Subcutaneous abdominal adipose tissue (tissue), 5 donors: ENCODE measurements at regions not wholly inside any gene's neighbourhood (a gene's known extent, or its start where the extent isn't known, plus 50 kb on each side); places are given as distances from the start of the nearest gene placed in this dataset.

Source experiments
- H3K27ac ChIP-seq: one replicate; pipeline ENCODE4 v1.7.0; 2013; ENCODE audit warnings: low read depth, mild to moderate bottlenecking, inconsistent platforms, low read length, moderate library complexity
- H3K27me3 ChIP-seq, 5 donors: one replicate each; pipeline ENCODE4 v1.7.0; 2013; ENCODE audit warnings: low read length in 5 of 5, inconsistent platforms in 1 of 5; ENCODE audit not compliant: control insufficient read depth in 5 of 5, insufficient read depth in 4 of 5
- H3K36me3 ChIP-seq, 5 donors: one replicate each; pipeline ENCODE4 v1.7.0; 2013; ENCODE audit warnings: low read length in 5 of 5; ENCODE audit not compliant: control insufficient read depth in 5 of 5, insufficient read depth in 5 of 5
- H3K4me1 ChIP-seq, 5 donors: one replicate each; pipeline ENCODE4 v1.7.0; 2013; ENCODE audit warnings: low read length in 5 of 5, mild to moderate bottlenecking in 3 of 5, moderate library complexity in 1 of 5; ENCODE audit not compliant: control insufficient read depth in 5 of 5, insufficient read depth in 5 of 5
- H3K4me3 ChIP-seq, 5 donors: one replicate each; pipeline ENCODE4 v1.7.0; 2013; ENCODE audit warnings: low read length in 5 of 5, low read depth in 1 of 5
- H3K9ac ChIP-seq, 5 donors: one replicate each; pipeline ENCODE4 v1.7.0; 2013; ENCODE audit warnings: low read length in 5 of 5, mild to moderate bottlenecking in 4 of 5, moderate library complexity in 3 of 5
- H3K9me3 ChIP-seq, 5 donors: one replicate each; pipeline ENCODE4 v1.7.0; 2013; ENCODE audit warnings: low read length in 5 of 5; ENCODE audit not compliant: control insufficient read depth in 5 of 5
- donor health status: healthy.
- donor health status: healthy.
- donor health status: healthy.
- donor health status: healthy.
- donor health status: healthy.

GRCh38 chr3:66812136-66812535 lies 186.0 kb upstream of the KBTBD8 start:
- H3K4me3 ChIP-seq = no peak overlapping the region
- no peaks in the 10 kb centered on the region for H3K27me3 ChIP-seq
- no peaks in the 10 kb centered on the region for H3K36me3 ChIP-seq
- no peak overlapping the region for H3K27ac ChIP-seq
- no peaks in the 10 kb centered on the region for H3K9me3 ChIP-seq
- H3K9ac ChIP-seq = no peak overlapping the region
- peaks cover 0 to 12% (median 4%) of the 10 kb centered on the region in 5 donors for H3K4me1 ChIP-seq

- H3K27ac ChIP-seq = no peak overlapping the region
- H3K9ac ChIP-seq = no peak overlapping the region
- H3K9me3 ChIP-seq = no peaks in the 10 kb centered on the region
- H3K27me3 ChIP-seq = no peaks in the 10 kb centered on the region
- no peaks in the 10 kb centered on the region for H3K36me3 ChIP-seq
- peaks cover 0 to 12% (median 4%) of the 10 kb centered on the region in 5 donors for H3K4me1 ChIP-seq
- no peak overlapping the region for H3K4me3 ChIP-seq
Measured at GRCh38 chr3:66812741-66813140, 185.4 kb upstream of the KBTBD8 start.

DNA sequence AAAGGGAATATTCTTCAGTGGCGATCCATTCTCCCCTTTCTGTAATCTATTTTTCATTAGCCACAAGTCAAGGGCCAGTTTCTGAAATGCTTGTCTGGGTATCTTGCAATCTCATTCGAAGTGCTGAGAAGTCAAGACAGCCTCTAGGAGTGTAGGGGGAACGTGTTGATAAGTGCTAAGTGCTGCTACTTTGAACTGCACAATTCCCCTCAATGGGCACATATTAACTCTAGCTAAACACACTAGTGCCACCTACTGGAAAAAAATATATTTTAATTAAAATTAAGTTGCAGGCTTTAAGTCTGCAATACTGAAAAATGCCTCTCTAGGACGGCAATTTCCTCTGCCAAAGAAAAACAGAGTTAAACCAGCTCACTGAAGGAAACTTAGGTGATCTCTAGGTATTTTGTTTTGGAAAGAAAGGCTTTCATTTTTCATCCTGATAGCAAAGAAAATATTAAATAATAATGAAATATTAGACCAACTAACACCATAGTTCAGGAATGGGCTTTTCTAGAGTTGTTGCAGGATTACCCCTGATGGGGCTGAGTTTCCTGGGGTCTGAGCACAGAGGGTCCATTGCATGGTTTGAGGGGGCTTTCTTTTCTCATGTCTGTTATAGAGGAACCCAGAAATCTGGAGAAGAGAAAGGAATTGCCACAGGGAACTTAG lies 181.9 kb upstream of the KBTBD8 start:
- Histone ChIP-seq H3K4me1 (peaks cover 0 to 18% (median 4%) of the 10 kb centered on the region in 5 donors), H3K9me3 (no peaks in the 10 kb centered on the region), H3K27me3 (no peaks in the 10 kb centered on the region), H3K9ac (no peak overlapping the region), H3K4me3 (no peak overlapping the region), H3K27ac (peak overlapping the region; percentile 69), H3K36me3 (no peaks in the 10 kb centered on the region)

DNA sequence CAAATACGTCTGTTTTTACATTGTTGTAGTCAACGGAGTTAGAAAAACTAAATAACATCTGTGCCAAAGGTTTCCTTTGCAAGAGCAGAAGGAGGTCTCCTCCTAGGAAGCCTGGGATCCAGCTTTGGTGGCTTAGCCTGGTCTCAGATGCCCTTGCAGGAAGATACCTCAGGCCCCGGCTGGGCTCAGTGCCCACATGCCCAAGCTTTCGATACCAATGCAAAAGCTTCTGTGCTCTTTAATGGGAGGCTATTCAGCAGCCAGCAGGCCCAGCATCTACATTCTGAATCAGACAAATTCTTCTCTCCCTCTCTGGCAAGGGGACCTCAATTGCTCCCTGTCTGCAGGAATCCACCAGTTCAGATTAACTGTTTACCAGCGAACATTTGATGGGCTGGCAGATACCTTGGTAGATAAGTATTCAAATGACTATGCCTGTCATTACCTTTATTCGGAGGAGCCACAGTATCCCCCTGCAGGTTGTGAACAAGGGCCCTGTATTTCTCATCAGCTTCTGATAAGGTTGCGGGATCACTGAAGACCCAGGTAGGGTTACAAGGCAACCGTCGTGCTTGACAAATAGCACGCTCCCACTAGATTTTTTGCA lies 180.1 kb upstream of the KBTBD8 start:
- Histone ChIP-seq H3K27me3 (no peaks in the 10 kb centered on the region), H3K27ac (no peak overlapping the region), H3K36me3 (no peaks in the 10 kb centered on the region), H3K4me1 (peaks cover 0 to 19% (median 0%) of the 10 kb centered on the region in 5 donors), H3K4me3 (no peak overlapping the region), H3K9me3 (no peaks in the 10 kb centered on the region), H3K9ac (no peak overlapping the region)

DNA sequence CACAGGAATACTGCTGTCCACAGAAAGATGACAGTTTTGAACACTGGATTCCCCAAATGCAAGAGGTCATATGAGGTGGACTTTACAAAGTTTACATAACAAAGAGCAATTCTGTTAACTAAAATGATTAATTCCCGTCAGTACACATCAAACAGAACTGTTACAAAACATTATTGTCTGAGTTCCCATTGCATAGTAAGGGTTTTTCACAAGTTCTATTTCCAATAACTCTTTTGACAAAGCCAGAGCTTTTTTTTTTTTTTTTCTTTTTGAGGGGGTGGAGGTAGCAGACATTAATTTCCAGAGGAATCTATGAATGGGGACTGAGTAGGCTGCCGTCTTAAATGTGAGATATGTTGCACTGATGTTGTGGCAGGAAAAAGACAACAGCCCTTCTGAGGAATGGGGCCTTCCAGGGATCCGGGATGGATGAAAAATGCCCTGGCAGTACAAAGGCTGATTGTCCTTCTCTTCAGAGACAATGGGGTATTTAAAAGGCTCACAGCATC lies 178.1 kb upstream of the KBTBD8 start:
- H3K36me3 ChIP-seq = no peaks in the 10 kb centered on the region
- no peak overlapping the region for H3K9ac ChIP-seq
- no peaks in the 10 kb centered on the region for H3K27me3 ChIP-seq
- no peaks in the 10 kb centered on the region for H3K9me3 ChIP-seq
- H3K4me1 ChIP-seq = peaks cover 0 to 14% (median 0%) of the 10 kb centered on the region in 5 donors
- no peak overlapping the region for H3K4me3 ChIP-seq
- peak overlapping the region; percentile 73 for H3K27ac ChIP-seq

- Histone ChIP-seq H3K9me3 (no peaks in the 10 kb centered on the region), H3K27ac (peak overlapping the region; percentile 73), H3K36me3 (no peaks in the 10 kb centered on the region), H3K27me3 (no peaks in the 10 kb centered on the region), H3K9ac (no peak overlapping the region), H3K4me3 (no peak overlapping the region), H3K4me1 (peaks cover 0 to 14% (median 0%) of the 10 kb centered on the region in 5 donors)
Measured at GRCh38 chr3:66822186-66823008, 175.7 kb upstream of the KBTBD8 start.

GRCh38 chr3:66823009-66823397 lies 175.1 kb upstream of the KBTBD8 start:
- no peak overlapping the region for H3K9ac ChIP-seq
- H3K4me3 ChIP-seq = no peak overlapping the region
- peaks cover 0 to 14% (median 0%) of the 10 kb centered on the region in 5 donors for H3K4me1 ChIP-seq
- H3K27me3 ChIP-seq = no peaks in the 10 kb centered on the region
- H3K36me3 ChIP-seq = no peaks in the 10 kb centered on the region
- peak overlapping the region; percentile 35 for H3K27ac ChIP-seq
- H3K9me3 ChIP-seq = no peaks in the 10 kb centered on the region

DNA sequence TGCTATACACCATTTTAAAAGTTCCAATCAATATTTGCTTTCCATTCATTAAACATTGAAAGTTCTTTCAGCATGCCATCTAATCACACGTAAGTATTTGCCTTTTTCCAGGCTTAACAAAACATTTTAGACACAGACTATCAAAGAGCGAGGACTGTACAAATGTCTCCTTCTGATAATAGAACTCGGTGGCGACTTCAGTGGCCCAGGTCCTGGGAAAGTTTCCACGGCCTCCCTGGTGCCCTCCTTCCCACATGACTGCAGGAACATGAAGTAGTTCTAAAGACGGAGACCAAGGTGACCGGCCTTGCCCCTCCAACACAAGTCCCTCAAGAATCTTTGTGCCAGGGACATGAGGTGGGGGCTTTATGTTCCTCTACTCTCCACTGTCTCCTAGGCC lies 174.6 kb upstream of the KBTBD8 start:
- Histone ChIP-seq H3K9ac (no peak overlapping the region), H3K4me1 (peaks cover 0 to 14% (median 0%) of the 10 kb centered on the region in 5 donors)

GRCh38 chr3:66825375-66825774 lies 172.7 kb upstream of the KBTBD8 start:
- Histone ChIP-seq H3K9ac (no peak overlapping the region), H3K36me3 (no peaks in the 10 kb centered on the region), H3K9me3 (no peaks in the 10 kb centered on the region), H3K4me3 (no peak overlapping the region), H3K27ac (no peak overlapping the region), H3K4me1 (peaks cover 0 to 11% (median 0%) of the 10 kb centered on the region in 5 donors), H3K27me3 (no peaks in the 10 kb centered on the region)

More for the DNA sequence above, 174.6 kb upstream of the KBTBD8 start:
- H3K27me3 ChIP-seq = no peaks in the 10 kb centered on the region
- H3K4me3 ChIP-seq = no peak overlapping the region
- no peaks in the 10 kb centered on the region for H3K36me3 ChIP-seq
- no peaks in the 10 kb centered on the region for H3K9me3 ChIP-seq
- H3K27ac ChIP-seq = no peak overlapping the region

- Histone ChIP-seq H3K4me3 (no peak overlapping the region), H3K9me3 (no peaks in the 10 kb centered on the region), H3K27me3 (no peaks in the 10 kb centered on the region), H3K27ac (no peak overlapping the region), H3K36me3 (no peaks in the 10 kb centered on the region), H3K4me1 (peaks cover 0 to 1% (median 0%) of the 10 kb centered on the region in 5 donors), H3K9ac (no peak overlapping the region)
Measured at GRCh38 chr3:66827726-66828125, 170.4 kb upstream of the KBTBD8 start.
